ENCODE measurements at regions not wholly inside any gene's neighbourhood (a gene's known extent, or its start where the extent isn't known, plus 50 kb on each side); places are given as distances from the start of the nearest gene placed in this dataset.

DNA sequence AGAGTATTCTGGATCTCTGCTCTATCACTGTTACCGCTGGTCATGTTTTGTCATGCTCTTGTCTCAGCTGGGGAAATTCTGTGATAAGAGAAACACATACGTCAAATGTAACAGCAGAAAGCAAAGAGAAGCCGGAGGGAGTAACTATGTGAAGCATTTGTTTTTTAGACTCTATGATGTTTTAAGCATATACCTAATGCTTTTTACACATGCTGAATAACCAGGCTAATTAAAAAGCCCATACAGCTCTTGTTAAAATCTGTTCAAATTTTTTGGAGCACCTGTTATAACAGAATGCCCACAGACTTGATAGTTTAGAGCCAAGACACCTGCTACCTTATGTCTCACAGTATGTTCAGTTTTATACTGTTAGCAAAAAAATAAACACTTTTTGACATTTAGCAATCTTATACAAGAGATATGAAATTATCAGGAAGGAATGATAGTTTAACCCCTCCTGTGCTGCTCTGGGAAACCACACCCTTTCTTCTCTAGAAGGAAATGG, 92.3 kb upstream of the TANK start:
- TF ChIP-seq, protein P1, sequence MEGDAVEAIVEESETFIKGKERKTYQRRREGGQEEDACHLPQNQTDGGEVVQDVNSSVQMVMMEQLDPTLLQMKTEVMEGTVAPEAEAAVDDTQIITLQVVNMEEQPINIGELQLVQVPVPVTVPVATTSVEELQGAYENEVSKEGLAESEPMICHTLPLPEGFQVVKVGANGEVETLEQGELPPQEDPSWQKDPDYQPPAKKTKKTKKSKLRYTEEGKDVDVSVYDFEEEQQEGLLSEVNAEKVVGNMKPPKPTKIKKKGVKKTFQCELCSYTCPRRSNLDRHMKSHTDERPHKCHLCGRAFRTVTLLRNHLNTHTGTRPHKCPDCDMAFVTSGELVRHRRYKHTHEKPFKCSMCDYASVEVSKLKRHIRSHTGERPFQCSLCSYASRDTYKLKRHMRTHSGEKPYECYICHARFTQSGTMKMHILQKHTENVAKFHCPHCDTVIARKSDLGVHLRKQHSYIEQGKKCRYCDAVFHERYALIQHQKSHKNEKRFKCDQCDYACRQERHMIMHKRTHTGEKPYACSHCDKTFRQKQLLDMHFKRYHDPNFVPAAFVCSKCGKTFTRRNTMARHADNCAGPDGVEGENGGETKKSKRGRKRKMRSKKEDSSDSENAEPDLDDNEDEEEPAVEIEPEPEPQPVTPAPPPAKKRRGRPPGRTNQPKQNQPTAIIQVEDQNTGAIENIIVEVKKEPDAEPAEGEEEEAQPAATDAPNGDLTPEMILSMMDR (IDR thresholded peaks at IDR 0.05): no peak
- TF ChIP-seq, protein P2, sequence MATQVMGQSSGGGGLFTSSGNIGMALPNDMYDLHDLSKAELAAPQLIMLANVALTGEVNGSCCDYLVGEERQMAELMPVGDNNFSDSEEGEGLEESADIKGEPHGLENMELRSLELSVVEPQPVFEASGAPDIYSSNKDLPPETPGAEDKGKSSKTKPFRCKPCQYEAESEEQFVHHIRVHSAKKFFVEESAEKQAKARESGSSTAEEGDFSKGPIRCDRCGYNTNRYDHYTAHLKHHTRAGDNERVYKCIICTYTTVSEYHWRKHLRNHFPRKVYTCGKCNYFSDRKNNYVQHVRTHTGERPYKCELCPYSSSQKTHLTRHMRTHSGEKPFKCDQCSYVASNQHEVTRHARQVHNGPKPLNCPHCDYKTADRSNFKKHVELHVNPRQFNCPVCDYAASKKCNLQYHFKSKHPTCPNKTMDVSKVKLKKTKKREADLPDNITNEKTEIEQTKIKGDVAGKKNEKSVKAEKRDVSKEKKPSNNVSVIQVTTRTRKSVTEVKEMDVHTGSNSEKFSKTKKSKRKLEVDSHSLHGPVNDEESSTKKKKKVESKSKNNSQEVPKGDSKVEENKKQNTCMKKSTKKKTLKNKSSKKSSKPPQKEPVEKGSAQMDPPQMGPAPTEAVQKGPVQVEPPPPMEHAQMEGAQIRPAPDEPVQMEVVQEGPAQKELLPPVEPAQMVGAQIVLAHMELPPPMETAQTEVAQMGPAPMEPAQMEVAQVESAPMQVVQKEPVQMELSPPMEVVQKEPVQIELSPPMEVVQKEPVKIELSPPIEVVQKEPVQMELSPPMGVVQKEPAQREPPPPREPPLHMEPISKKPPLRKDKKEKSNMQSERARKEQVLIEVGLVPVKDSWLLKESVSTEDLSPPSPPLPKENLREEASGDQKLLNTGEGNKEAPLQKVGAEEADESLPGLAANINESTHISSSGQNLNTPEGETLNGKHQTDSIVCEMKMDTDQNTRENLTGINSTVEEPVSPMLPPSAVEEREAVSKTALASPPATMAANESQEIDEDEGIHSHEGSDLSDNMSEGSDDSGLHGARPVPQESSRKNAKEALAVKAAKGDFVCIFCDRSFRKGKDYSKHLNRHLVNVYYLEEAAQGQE (IDR thresholded peaks at IDR 0.05; ENCODE audit: insufficient read depth in 1 of 2, low read depth in 2 of 2, low read length in 1 of 2): no peak

Data from Panc1 (cell line).